Testis (tissue), 2 donors: ENCODE measurements at regions not wholly inside any gene's neighbourhood (a gene's known extent, or its start where the extent isn't known, plus 50 kb on each side); places are given as distances from the start of the nearest gene placed in this dataset.

Source experiments
- DNase-seq: peaks from one replicate; pipeline ENCODE4 v3.0.0-alpha.2; 2019
- H3K27ac ChIP-seq, 2 donors: fragments of 200-600 bp; sonication (generic); one replicate each; pipeline ENCODE4 v1.5.1; 2019
- H3K27me3 ChIP-seq: fragments of 200-600 bp; sonication (generic); one replicate; pipeline ENCODE4 v1.5.1; 2019
- H3K36me3 ChIP-seq: fragments of 200-600 bp; sonication (generic); one replicate; pipeline ENCODE4 v1.5.1; 2017; ENCODE audit warnings: low read depth; ENCODE audit errors: missing control alignments
- H3K4me1 ChIP-seq: fragments of 200-600 bp; sonication (generic); one replicate; pipeline ENCODE4 v1.5.1; 2019
- H3K4me3 ChIP-seq, 2 donors: fragments of 200-600 bp; sonication (generic); one replicate each; pipeline ENCODE4 v1.5.1; 2017 to 2019
- H3K9me3 ChIP-seq: fragments of 200-600 bp; sonication (generic); one replicate; pipeline ENCODE4 v1.5.1; 2017
- POLR2A ChIP-seq: fragments of 450-650 bp; IDR thresholded peaks from one replicate; pipeline ENCODE4 v1.6.1; 2017; ENCODE audit warnings: antibody characterized with exemption, mild to moderate bottlenecking, moderate library complexity
- WGBS, 2 donors: methylation state at CpG; one replicate each; pipeline ENCODE4 v1.1.5; 2018; 5-methylcytosine and 5-hydroxymethylcytosine counted together
- intact Hi-C: fragments of 100-400 bp; cut with DNase I; formaldehyde crosslinking; loops from one replicate; pipeline ENCODE4 v1.15.1; 2023; ENCODE audit warnings: low total_unique reads
- TF ChIP-seq, protein P1 (sequence below), 3 experiments: fragments of 450-650 bp in 2 of 3; fragments of 200-600 bp in 1 of 3; sonication (generic) in 1 of 3; IDR thresholded peaks; one replicate each; pipeline ENCODE4 v1.5.1; 2016 to 2019; ENCODE audit warnings: antibody characterized with exemption in 3 of 3, mild to moderate bottlenecking in 2 of 3, moderate library complexity in 1 of 3

DNA sequence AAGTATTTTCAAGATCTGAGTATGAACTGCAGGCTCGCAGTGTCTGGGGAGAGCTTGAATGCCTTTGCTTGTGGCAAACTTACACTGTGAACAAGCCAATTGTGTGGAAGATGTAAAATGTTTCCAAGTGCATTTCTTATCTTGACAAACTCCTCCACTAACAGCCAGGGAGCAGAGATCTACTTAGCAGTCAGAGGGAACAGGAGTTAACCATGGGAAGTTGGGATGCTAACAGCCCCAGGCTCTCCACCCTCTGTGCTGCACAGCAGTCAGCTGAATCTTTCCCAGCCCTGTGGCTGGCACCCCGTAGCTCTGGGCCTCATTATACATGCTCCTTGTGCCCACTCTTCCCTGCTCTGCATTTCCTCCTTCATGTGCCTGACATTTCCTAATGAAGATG is 450.2 kb downstream of the TSN start:
- Histone ChIP-seq H3K27ac (peak overlapping the region in 1 of 2 donors; percentile 79), H3K4me1 (peaks cover 37% of the 10 kb centered on the region), H3K36me3 (no peaks in the 10 kb centered on the region), H3K4me3 (no peak overlapping the region), H3K27me3 (no peaks in the 10 kb centered on the region), H3K9me3 (no peaks in the 10 kb centered on the region)
- intact Hi-C loops, result no loop called here
- peak; percentile 76 for DNase-seq
- TF ChIP-seq, protein P1, sequence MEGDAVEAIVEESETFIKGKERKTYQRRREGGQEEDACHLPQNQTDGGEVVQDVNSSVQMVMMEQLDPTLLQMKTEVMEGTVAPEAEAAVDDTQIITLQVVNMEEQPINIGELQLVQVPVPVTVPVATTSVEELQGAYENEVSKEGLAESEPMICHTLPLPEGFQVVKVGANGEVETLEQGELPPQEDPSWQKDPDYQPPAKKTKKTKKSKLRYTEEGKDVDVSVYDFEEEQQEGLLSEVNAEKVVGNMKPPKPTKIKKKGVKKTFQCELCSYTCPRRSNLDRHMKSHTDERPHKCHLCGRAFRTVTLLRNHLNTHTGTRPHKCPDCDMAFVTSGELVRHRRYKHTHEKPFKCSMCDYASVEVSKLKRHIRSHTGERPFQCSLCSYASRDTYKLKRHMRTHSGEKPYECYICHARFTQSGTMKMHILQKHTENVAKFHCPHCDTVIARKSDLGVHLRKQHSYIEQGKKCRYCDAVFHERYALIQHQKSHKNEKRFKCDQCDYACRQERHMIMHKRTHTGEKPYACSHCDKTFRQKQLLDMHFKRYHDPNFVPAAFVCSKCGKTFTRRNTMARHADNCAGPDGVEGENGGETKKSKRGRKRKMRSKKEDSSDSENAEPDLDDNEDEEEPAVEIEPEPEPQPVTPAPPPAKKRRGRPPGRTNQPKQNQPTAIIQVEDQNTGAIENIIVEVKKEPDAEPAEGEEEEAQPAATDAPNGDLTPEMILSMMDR (IDR thresholded peaks at IDR 0.05), result no peak
- no peak for TF ChIP-seq POLR2A
- 43 to 70% methylated on average over 2 of the region's 2 CpGs for WGBS, 2 donors

DNA sequence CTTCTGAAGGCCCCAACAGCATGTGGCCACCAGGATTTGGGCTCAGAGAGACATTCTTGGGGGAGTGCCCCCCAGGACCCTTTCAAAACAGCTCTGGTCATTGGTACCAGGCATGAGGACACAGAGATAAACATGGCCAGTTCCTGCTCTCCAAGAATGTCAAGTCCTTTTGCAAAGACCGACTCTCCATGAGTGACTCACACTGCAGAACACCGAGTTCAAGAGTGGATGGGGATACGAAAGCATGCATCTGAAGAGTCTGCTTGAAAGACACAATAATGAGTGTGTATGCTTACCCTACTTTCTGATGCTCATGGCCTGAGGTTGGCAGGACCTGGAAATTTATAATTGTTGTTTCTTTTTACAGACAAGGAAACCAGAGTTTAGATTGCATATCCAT is 450.6 kb downstream of the TSN start:
- intact Hi-C loops, result no loop called here
- Histone ChIP-seq H3K4me3 (no peak overlapping the region), H3K27ac (no peak overlapping the region), H3K4me1 (peaks cover 37% of the 10 kb centered on the region), H3K36me3 (no peaks in the 10 kb centered on the region), H3K27me3 (no peaks in the 10 kb centered on the region), H3K9me3 (no peaks in the 10 kb centered on the region)
- 77 to 81% methylated on average over 3 of the region's 3 CpGs for WGBS, 2 donors
- no peak for DNase-seq
- TF ChIP-seq, protein P1 (IDR thresholded peaks at IDR 0.05), result no peak
- no peak for TF ChIP-seq POLR2A

DNA sequence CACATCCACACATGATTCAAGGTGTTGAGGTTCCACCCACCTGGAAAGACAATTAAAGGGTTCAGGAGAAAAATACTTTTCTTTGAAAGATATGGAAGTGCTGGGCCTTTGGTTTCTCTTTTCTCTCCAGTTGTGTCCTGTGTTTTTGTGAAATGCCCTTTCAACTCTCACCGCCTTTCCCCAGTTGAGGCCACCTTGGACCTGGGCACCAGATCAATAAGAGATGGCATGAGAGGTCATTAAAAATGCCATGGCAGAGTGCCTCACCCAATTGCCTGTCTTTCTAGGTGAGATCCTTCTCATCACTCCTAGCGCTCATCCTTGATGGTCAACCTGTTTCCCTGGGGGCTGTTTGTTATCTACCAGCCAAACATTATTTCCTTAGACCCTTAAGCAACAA is 453.9 kb downstream of the TSN start:
- WGBS, 2 donors, result 94 to 100% methylated on average over 2 of the region's 2 CpGs
- peaks cover 13% of the 10 kb centered on the region for H3K4me1 ChIP-seq
- H3K27me3 ChIP-seq, result no peaks in the 10 kb centered on the region
- no peak for TF ChIP-seq POLR2A
- TF ChIP-seq, protein P1 (IDR thresholded peaks at IDR 0.05), result no peak
- no peak overlapping the region for H3K27ac ChIP-seq
- H3K9me3 ChIP-seq, result no peaks in the 10 kb centered on the region
- H3K4me3 ChIP-seq, result no peak overlapping the region
- intact Hi-C loops, result no loop called here
- DNase-seq, result no peak
- H3K36me3 ChIP-seq, result no peaks in the 10 kb centered on the region

DNA sequence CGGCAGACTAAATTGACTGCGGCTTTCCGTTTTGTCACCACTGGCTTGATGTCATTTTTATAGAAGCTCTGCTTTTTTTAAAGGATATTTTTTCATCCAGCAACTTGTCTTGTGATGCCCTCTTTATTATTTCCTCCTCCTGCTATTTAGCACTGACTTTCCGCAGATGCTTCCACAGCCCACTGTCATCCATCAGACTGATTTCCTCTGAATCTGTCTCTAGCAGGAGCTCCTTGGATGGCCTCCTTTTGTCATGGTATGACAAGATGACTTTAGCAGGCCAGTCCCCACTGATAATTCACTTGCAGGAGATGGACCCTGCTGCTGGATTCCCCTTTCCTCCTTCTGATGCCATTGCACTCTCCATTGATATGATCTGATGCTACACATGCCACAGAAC is 454.6 kb downstream of the TSN start:
- no peak overlapping the region for H3K4me3 ChIP-seq
- intact Hi-C loops, result no loop called here
- no peak overlapping the region for H3K27ac ChIP-seq
- H3K9me3 ChIP-seq, result no peaks in the 10 kb centered on the region
- TF ChIP-seq, protein P1 (IDR thresholded peaks at IDR 0.05), result no peak
- no peak for TF ChIP-seq POLR2A
- DNase-seq, result no peak
- no peaks in the 10 kb centered on the region for H3K27me3 ChIP-seq
- peaks cover 7% of the 10 kb centered on the region for H3K4me1 ChIP-seq
- 98 to 100% methylated on average over 4 of the region's 4 CpGs for WGBS, 2 donors
- no peaks in the 10 kb centered on the region for H3K36me3 ChIP-seq
